PFSK-1 (cell line): ENCODE measurements at regions not wholly inside any gene's neighbourhood (a gene's known extent, or its start where the extent isn't known, plus 50 kb on each side); places are given as distances from the start of the nearest gene placed in this dataset.

Source experiments
- FOXP2 ChIP-seq: optimal IDR thresholded peaks from 2 replicates; pipeline ENCODE3; 2011; ENCODE audit warnings: borderline replicate concordance, control low read depth, inconsistent platforms; ENCODE audit not compliant: insufficient read depth; ENCODE audit errors: extremely low read length, extremely low read depth
- POLR2AphosphoS5 ChIP-seq: IDR thresholded peaks from 2 replicates; pipeline ENCODE4 v1.6.1; 2012; ENCODE audit warnings: low read depth, mild to moderate bottlenecking, control low read depth, low read length, moderate library complexity
- REST ChIP-seq, 2 experiments: IDR thresholded peaks; 2 replicates each; pipeline versions ENCODE4 v1.6.1 to v1.8.0; 2011 to 2012; ENCODE audit warnings: low read depth in 2 of 2, low read length in 2 of 2, control low read depth in 1 of 2, inconsistent platforms in 1 of 2, mild to moderate bottlenecking in 1 of 2, moderate library complexity in 1 of 2; ENCODE audit not compliant: insufficient read depth in 1 of 2
- SIN3A ChIP-seq: IDR thresholded peaks from 2 replicates; pipeline ENCODE4 v1.6.1; 2012; ENCODE audit warnings: mild to moderate bottlenecking, low read length, moderate library complexity, borderline replicate concordance; ENCODE audit not compliant: insufficient read depth
- TAF1 ChIP-seq: IDR thresholded peaks from 2 replicates; pipeline ENCODE4 v1.6.1; 2012; ENCODE audit warnings: low read length, control low read depth, borderline replicate concordance; ENCODE audit not compliant: insufficient read depth

- TF ChIP-seq POLR2AphosphoS5 (no peak), REST (IDR thresholded peaks at IDR 0.05; ENCODE audit: insufficient read depth in 1 of 2, low read depth in 2 of 2, low read length in 2 of 2) (no peak), SIN3A (no peak), TAF1 (no peak), FOXP2 (no peak)
These were observed 1050.3 kb upstream of the MAP3K7 start for GRCh38 chr6:91637217-91637616.

GRCh38 chr6:91634791-91635190 is 1047.9 kb upstream of the MAP3K7 start:
- TF ChIP-seq TAF1 = no peak
- TF ChIP-seq FOXP2 = no peak
- TF ChIP-seq REST (IDR thresholded peaks at IDR 0.05; ENCODE audit: insufficient read depth in 1 of 2, low read depth in 2 of 2, low read length in 2 of 2) = no peak

GRCh38 chr6:91633374-91634111 is 1046.7 kb upstream of the MAP3K7 start:
- TF ChIP-seq REST (IDR thresholded peaks at IDR 0.05; ENCODE audit: insufficient read depth in 1 of 2, low read depth in 2 of 2, low read length in 2 of 2) = no peak
- no peak for TF ChIP-seq POLR2AphosphoS5
- TF ChIP-seq TAF1 = no peak
- TF ChIP-seq FOXP2 = no peak
- no peak for TF ChIP-seq SIN3A

GRCh38 chr6:91632308-91632707 is 1045.4 kb upstream of the MAP3K7 start:
- TF ChIP-seq REST (IDR thresholded peaks at IDR 0.05; ENCODE audit: insufficient read depth in 1 of 2, low read depth in 2 of 2, low read length in 2 of 2) (no peak), SIN3A (no peak), TAF1 (no peak), FOXP2 (no peak), POLR2AphosphoS5 (no peak)

- TF ChIP-seq SIN3A = no peak
- no peak for TF ChIP-seq POLR2AphosphoS5
- TF ChIP-seq TAF1 = no peak
- TF ChIP-seq REST (IDR thresholded peaks at IDR 0.05; ENCODE audit: insufficient read depth in 1 of 2, low read depth in 2 of 2, low read length in 2 of 2) = no peak
- no peak for TF ChIP-seq FOXP2
These were observed 1044.4 kb upstream of the MAP3K7 start for GRCh38 chr6:91631227-91631626.
